Mesodermal cell (in vitro differentiated cells): ENCODE measurements at regions not wholly inside any gene's neighbourhood (a gene's known extent, or its start where the extent isn't known, plus 50 kb on each side); places are given as distances from the start of the nearest gene placed in this dataset.
"Not testable (repeated sequence)": the region's sequence is repeated elsewhere in the genome, so short reads cannot be mapped to it uniquely, and the experiment has no call there.

Source experiments
- H3K27ac ChIP-seq: 2 replicates; pipeline ENCODE4 v1.7.0; 2013; ENCODE audit warnings: mild to moderate bottlenecking, low read depth, low read length, moderate library complexity; ENCODE audit not compliant: severe bottlenecking
- H3K36me3 ChIP-seq: 2 replicates; pipeline ENCODE4 v1.7.1; 2013; ENCODE audit warnings: mild to moderate bottlenecking, low read length, moderate library complexity; ENCODE audit not compliant: control insufficient read depth, insufficient read depth
- H3K4me1 ChIP-seq: one replicate; pipeline ENCODE4 v1.7.1; 2013; ENCODE audit warnings: mild to moderate bottlenecking, low read length; ENCODE audit not compliant: insufficient read depth, control insufficient read depth, poor library complexity, severe bottlenecking
- H3K4me3 ChIP-seq: 2 replicates; pipeline ENCODE4 v1.7.0; 2013; ENCODE audit warnings: low read length, control low read depth, mild to moderate bottlenecking; ENCODE audit not compliant: insufficient read depth, poor library complexity, severe bottlenecking; ENCODE audit errors: extremely low read depth
- H3K9me3 ChIP-seq: 2 replicates; pipeline ENCODE4 v1.7.1; 2013; ENCODE audit warnings: mild to moderate bottlenecking, low read length, moderate library complexity; ENCODE audit not compliant: control insufficient read depth
- WGBS, 2 experiments: methylation state at CpG; one replicate each; pipeline ENCODE4 v1.1.5; 2013; ENCODE audit warnings: missing lambda C conversion rate in 2 of 2; ENCODE audit not compliant: insufficient coverage in 2 of 2; 5-methylcytosine and 5-hydroxymethylcytosine counted together

DNA sequence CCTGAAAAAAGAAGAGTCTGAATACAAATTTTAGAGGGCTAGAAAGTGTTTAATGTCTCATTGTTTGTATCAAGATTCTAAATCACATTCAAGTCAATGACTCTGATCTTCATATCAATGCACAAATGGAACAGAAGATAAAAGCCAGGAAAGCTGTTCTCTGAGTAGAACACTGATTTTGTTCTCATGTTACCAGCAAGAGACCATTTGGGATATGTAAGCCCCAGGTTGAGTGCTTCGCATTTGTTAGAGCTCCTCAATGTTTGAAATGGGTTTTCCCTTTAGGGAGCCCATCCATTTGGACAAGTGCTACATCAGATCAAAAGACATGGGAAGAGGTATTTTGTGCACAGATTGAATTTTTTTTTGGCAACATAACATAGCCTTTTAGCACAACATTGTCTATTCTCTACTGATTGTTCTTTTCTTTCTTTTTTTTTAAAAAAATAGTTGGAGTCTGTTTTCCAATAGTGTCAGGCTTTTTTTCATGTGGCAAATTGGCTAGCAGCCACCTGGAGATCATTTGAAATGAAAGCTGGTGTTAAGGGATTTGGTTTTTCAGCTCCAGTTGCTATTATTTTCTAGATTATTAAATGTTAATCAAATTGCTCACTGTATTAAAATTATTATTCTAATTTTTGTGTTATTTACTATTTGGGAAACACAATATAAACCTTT, 74.5 kb upstream of the ZPLD1 start:
- no peak overlapping the region for H3K27ac ChIP-seq

DNA sequence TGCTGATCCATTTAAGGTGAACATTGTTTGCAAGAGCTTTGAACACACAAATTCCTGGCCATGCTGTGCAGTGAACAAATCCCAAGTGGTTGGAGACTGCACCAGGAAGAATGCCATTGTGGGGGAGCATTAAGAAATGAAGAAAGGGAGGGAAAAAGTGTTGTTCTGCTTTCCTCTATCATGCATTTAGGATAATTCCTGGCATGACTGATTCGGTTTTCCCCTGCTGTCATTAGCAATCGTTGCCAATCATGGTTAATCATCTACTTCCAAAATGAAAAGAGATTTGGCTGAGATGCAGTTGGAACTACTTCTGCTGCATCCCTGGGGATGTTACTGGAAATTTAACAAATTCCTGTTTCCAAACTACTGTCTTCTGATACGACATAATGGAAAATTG, 73.7 kb upstream of the ZPLD1 start:
- peaks cover 7% of the 10 kb centered on the region for H3K4me1 ChIP-seq
- H3K4me3 ChIP-seq, result no peak overlapping the region
- WGBS, 2 experiments, result no CpG with 5 or more reads among the region's 3 CpGs
- H3K9me3 ChIP-seq, result no peaks in the 10 kb centered on the region
- H3K27ac ChIP-seq, result no peak overlapping the region
- no peaks in the 10 kb centered on the region for H3K36me3 ChIP-seq

More for the DNA sequence above, 74.5 kb upstream of the ZPLD1 start:
- Histone ChIP-seq H3K4me1 (peaks cover 7% of the 10 kb centered on the region), H3K36me3 (no peaks in the 10 kb centered on the region), H3K9me3 (no peaks in the 10 kb centered on the region), H3K4me3 (no peak overlapping the region)
- WGBS, 2 experiments, result 67 to 91% methylated on average over 1 of the region's 1 CpG

DNA sequence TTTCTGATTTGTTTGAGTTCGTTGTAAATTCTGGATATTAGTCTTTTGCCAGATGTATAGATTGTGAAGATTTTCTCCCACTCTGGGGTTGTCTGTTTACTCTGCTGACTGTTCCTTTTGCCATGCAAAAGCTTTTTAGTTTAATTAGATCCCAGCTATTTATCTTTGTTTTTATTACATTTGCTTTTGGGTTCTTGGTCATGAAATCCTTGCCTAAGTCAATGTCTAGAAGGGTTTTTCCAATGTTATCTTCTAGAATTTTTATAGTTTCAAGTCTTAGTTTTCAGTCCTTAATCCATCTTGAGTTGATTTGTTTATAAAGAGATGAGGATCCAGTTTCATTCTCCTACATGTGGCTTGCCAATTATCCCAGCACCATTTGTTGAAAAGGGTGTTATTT, 68.7 kb upstream of the ZPLD1 start:
- not testable (repeated sequence) for H3K9me3 ChIP-seq, H3K4me3 ChIP-seq, H3K4me1 ChIP-seq, H3K36me3 ChIP-seq, H3K27ac ChIP-seq
- WGBS, 2 experiments, result no CpG with 5 or more reads among the region's 1 CpG

DNA sequence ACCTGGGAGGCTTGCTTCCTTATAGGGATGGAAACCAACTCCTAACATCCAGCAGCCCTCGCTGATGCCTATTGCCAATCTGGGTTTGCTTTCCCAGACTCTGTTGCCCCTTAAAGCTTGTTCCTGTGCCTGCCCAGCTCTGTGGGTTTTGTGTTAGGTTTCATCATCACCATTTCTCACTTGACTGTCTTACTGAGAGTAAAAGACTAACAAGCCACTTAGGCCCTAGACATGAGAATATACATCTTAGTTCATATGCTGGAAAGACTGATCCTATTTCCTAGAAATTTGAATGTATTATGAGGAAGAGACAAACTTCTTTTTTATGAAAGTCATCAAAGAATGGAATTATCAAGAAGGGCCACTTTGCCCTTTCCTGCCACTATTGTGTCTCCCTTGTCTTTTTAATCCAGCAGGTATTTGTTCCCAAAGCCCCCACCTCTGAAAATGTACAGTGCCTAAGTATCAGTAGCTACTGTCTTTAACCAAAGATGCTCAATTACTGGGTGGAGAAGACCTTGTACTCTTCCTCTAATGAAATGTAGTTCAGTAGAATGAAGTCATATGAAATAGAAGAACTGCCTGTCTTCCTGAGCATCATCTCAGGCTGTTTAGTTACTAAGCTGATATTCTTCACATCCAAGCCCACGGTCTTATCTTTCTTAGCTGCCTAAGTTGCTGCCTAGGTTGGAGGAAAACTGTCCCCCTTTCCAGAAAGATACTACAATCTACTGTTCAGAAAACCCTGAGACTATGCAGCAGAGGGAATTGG, 59.8 kb upstream of the ZPLD1 start:
- no peaks in the 10 kb centered on the region for H3K9me3 ChIP-seq
- WGBS, 2 experiments, result 86% methylated on average over 2 of the region's 2 CpGs; no CpG with 5 or more reads in 1 of the 2 experiments
- H3K4me3 ChIP-seq, result no peak overlapping the region
- H3K4me1 ChIP-seq, result no peaks in the 10 kb centered on the region
- H3K27ac ChIP-seq, result no peak overlapping the region
- no peaks in the 10 kb centered on the region for H3K36me3 ChIP-seq

DNA sequence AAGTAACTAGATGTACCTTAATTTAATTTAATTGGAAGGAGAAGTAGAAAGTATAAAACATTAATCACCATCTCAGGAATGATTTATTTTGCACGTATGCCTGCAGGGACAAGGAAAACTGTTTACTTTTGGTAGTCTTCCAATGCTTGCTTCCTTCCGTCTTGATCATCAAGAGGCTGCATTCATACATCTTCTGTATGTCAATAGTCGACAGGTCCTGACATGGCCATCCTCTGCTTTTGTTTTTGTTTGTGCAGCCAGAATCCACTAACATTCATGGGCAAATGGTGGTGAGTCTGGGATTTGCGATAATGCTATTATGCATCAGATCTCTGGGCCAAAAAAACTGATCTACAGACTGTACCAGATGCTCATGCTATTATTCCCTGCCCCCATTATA, 56.6 kb upstream of the ZPLD1 start:
- Histone ChIP-seq H3K4me1 (no peaks in the 10 kb centered on the region), H3K9me3 (no peaks in the 10 kb centered on the region), H3K36me3 (no peaks in the 10 kb centered on the region), H3K27ac (no peak overlapping the region), H3K4me3 (no peak overlapping the region)
- 96 to 100% methylated on average over 1 to 3 of the region's 4 CpGs for WGBS, 2 experiments

DNA sequence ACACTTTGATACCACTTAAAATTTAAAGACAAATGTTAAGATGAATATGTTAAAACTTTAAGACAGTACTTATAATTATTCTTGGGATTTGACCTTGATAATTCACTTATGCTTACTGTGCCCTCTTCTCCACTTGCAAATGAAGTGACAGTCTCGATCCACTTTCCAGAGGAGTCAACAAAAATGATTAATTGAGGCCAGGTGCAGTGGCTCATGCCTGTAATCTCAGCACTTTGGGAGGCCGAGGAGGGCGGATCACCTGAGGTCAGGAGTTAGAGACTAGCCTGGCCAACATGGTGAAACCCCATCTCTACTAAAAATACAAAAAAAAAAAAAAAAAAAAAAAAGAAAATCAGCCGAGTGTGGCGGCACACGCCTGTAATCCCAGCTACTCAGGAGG, 52.6 kb upstream of the ZPLD1 start:
- not testable (repeated sequence) for H3K36me3 ChIP-seq, H3K4me1 ChIP-seq, H3K27ac ChIP-seq, H3K9me3 ChIP-seq, H3K4me3 ChIP-seq
- WGBS, 2 experiments, result 67 to 96% methylated on average over 1 to 3 of the region's 6 CpGs
